Urinary bladder (tissue), 3 donors: ENCODE measurements at regions not wholly inside any gene's neighbourhood (a gene's known extent, or its start where the extent isn't known, plus 50 kb on each side); places are given as distances from the start of the nearest gene placed in this dataset.

ENCODE experiments used
- DNase-seq: peaks from one replicate; pipeline ENCODE4 v3.0.0-alpha.2; 2015; ENCODE audit errors: extremely low spot score
- H3K27ac ChIP-seq: one replicate; pipeline ENCODE4 v1.5.1; 2013; ENCODE audit warnings: low read depth, mild to moderate bottlenecking, moderate library complexity
- H3K36me3 ChIP-seq: one replicate; pipeline ENCODE4 v1.6.1; 2013; ENCODE audit warnings: mild to moderate bottlenecking, moderate library complexity; ENCODE audit not compliant: insufficient read depth
- H3K4me1 ChIP-seq: one replicate; pipeline ENCODE4 v1.6.1; 2013; ENCODE audit warnings: mild to moderate bottlenecking, moderate library complexity; ENCODE audit not compliant: insufficient read depth
- H3K4me3 ChIP-seq: one replicate; pipeline ENCODE4 v1.5.1; 2013; ENCODE audit warnings: low read depth, low read length
- WGBS: extraction: QIAGEN DNeasy Blood & Tissue Kit; methylation state at CpG from one replicate; pipeline ENCODE4 v1.1.7; 2013; 5-methylcytosine and 5-hydroxymethylcytosine counted together
- donor health status: healthy with polysubstance abuse.
- donor health status: healthy.

DNA sequence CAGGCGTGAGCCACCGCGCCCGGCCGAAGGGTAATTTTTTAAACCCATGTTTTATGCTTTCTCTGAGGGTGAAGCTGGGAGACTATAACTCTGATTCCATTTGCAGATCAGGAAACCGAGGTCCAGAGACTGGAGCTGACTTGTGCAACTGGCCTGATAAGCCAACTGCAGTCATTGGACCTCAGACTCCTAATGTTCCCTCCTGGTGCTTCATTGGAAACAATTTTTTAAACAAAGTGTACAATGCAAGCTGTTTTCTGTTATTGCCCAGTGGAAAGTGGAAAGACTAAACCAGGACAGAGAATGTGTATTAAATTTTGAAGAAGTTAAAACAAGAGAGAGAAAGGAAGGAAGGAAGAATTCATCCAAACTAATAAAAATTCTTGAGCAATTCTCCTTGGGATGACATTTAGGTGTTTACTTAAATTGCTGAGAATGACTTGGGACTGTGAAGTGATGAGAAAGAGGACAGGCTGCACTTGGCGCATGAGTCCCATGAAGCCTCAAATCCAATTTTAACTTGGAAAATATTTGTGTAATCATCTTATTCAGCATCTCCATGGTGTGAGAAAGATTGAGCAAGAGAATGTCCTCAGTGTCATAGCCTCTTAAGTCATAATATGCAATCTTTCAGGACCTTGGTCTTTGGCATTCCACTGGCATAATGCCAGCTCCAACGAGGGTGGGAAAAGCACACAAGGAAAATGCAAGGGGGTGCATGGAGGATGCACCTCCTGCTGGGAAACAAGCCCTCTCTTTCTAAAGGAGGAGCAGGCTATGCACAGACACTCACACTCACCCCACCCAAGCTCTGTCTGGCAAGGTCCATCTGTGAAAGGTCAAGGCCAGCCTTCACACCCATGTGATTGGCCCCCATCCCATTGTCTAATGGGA is 342.0 kb downstream of the SIPA1L2 start:
- no peak for DNase-seq
- Histone ChIP-seq H3K4me3 (no peak overlapping the region), H3K36me3 (no peaks in the 10 kb centered on the region), H3K4me1 (no peaks in the 10 kb centered on the region), H3K27ac (no peak overlapping the region)
- 21% methylated on average over 7 of the region's 8 CpGs for WGBS

DNA sequence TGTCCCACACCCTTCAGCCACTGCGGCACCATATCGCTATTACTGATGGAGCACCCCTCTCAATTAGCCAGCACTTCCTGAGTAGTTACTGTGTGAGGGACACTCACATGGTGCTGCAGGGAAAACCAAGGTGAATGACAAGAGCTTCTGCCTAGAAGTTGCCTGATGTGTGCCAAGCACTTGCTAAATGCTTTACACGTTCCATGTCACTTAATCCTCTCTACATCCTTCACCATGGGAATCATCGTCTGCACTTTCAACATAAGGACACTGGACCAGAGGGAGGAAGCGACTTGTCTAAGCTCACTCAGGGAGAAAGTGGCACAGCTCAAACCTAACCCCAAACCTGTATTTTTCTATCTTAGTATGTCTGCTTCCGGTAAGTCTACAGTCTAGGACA is 344.8 kb downstream of the SIPA1L2 start:
- no peak overlapping the region for H3K4me3 ChIP-seq
- H3K27ac ChIP-seq = no peak overlapping the region
- H3K36me3 ChIP-seq = no peaks in the 10 kb centered on the region
- DNase-seq = no peak
- WGBS = 97% methylated on average over 6 of the region's 6 CpGs
- H3K4me1 ChIP-seq = no peaks in the 10 kb centered on the region

DNA sequence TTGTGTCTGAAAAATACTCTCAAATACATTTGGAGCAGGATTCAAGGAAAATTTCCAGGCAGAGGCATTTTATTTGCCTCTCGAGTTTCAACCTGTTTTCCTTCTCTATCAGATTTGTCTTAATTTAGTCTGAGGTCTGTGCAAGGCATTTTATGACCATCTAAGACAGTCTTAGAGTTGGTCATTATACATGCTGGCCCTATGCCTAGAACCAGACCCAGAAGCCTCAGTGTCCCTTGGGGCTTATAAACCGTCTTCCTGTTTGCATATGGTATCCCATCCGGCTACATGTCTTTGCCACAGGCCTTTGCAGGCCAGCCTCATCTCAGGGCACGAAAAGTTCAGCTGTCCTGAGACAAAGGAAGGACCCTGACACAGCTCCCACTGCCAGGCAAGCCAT is 346.1 kb downstream of the SIPA1L2 start:
- H3K36me3 ChIP-seq = no peaks in the 10 kb centered on the region
- H3K4me1 ChIP-seq = no peaks in the 10 kb centered on the region
- no peak overlapping the region for H3K4me3 ChIP-seq
- no peak overlapping the region for H3K27ac ChIP-seq
- no peak for DNase-seq
- WGBS = 45% methylated on average over 4 of the region's 4 CpGs

DNA sequence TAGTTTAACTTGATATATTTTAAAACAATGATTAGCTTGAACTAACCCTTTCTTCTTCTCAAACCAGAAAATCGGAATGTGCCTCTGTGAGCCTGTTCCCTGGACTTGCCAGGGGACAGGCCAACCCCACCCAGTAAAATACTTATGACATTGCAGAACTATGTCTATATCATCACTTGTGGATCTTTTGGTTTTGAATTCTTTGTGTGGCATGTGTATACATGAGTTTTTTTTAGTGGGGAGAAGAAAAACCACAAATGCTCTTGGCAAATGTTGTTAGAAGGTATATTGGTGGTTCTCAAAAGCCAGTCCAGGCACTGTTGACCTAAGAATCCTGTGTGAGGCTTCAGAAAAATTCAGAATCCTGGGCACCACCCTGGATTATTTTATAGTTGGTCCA is 347.4 kb downstream of the SIPA1L2 start:
- no peak overlapping the region for H3K27ac ChIP-seq
- no peak for DNase-seq

DNA sequence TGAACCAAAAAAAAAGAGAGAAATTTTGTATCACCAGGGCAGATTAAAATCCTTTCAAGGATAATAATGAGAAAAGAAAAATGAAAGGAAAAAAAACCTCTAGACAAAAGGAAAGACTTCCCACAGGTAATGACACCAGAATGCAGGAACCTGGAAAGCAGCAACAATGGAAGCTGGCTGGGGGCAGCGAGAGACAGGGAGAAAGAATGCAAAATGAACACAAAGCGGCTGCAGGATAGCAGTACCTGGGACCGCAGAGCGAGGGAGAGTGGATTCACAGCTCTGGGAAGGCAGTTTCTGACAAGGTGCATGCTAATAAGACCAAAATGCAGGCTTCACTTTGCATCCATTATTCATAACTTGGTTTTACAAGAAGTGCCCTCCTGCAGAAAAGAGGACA is 349.0 kb downstream of the SIPA1L2 start:
- no peak overlapping the region for H3K4me3 ChIP-seq
- 93% methylated on average over 4 of the region's 4 CpGs for WGBS

More for the DNA sequence above, 347.4 kb downstream of the SIPA1L2 start:
- no peaks in the 10 kb centered on the region for H3K4me1 ChIP-seq
- 90% methylated on average over 1 of the region's 1 CpG for WGBS
- no peak overlapping the region for H3K4me3 ChIP-seq
- no peaks in the 10 kb centered on the region for H3K36me3 ChIP-seq

DNA sequence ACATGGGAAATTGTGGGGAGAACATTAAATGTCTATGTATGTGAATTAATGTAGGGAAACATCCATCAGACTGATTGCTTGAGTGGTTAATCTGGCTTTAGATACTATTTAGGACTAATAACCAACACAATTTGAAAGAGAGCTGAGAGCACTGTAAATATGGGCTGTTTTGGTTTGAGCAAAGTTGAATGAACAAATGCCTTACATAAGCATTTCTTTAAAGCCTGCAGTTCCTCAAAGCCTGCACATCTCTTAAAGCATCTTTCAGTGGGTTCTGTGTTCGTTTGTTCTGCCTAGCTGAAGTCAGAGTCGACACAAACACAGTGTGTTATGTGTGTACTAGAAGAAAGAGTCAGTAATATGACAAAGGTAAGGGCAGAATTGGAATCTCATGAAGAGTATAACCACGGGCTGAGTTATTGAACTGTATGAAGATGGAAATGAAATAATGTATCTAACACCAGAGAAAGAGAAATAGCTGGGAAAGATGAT is 350.0 kb downstream of the SIPA1L2 start:
- Histone ChIP-seq H3K36me3 (no peaks in the 10 kb centered on the region), H3K4me1 (no peaks in the 10 kb centered on the region)
- 85% methylated on average over 3 of the region's 3 CpGs for whole genome bisulfite sequencing

More for the DNA sequence above, 349.0 kb downstream of the SIPA1L2 start:
- Histone ChIP-seq H3K27ac (no peak overlapping the region), H3K36me3 (no peaks in the 10 kb centered on the region), H3K4me1 (no peaks in the 10 kb centered on the region)
- no peak for DNase-seq

DNA sequence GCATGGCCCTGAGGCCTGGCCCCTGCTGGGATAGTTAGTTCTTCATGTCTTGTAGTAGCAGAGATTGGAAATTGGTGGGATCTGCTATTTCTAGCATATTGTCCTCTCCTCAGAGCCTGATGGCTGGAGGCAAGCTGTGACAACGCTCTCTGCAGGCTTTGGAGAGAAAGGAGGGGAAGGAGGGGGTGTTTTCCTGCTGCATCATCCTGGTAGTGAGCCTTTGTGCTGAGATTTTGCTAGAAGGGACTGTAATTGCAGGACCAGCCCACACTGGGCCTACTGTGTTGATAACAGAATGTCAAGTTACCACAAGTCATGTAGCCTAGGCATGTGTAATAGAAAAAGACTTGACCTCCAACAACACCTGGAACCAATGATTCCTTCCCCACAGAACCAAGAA is 351.0 kb downstream of the SIPA1L2 start:
- no peaks in the 10 kb centered on the region for H3K4me1 ChIP-seq
- no peaks in the 10 kb centered on the region for H3K36me3 ChIP-seq
- no peak overlapping the region for H3K27ac ChIP-seq
- WGBS = 93% methylated on average over 1 of the region's 1 CpG
- DNase-seq = no peak
- H3K4me3 ChIP-seq = no peak overlapping the region

More for the DNA sequence above, 350.0 kb downstream of the SIPA1L2 start:
- no peak overlapping the region for H3K4me3 ChIP-seq
- no peak overlapping the region for H3K27ac ChIP-seq
- DNase-seq = no peak

DNA sequence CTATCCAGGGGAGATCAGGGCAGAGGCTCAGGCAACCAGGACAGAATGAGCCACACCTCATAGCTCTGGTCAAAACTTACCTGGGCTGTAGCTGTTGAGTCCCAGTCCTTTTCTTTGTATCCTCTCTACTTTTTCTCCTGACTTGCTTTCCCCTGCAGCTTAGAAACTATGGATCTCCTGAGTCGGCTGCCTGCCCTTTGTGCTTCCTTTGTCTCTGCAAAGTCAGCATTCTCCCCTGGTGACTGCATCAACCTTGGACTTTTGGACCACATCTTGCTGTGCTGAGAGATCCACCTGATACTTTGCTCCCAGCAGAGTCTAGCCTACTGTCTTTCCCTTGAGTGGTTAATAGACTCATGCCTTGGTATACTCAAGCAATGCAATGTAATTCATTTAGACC is 353.3 kb downstream of the SIPA1L2 start:
- 94% methylated on average over 1 of the region's 1 CpG for WGBS
- no peak overlapping the region for H3K27ac ChIP-seq
- no peak for DNase-seq
- no peak overlapping the region for H3K4me3 ChIP-seq
- no peaks in the 10 kb centered on the region for H3K36me3 ChIP-seq
- no peaks in the 10 kb centered on the region for H3K4me1 ChIP-seq

DNA sequence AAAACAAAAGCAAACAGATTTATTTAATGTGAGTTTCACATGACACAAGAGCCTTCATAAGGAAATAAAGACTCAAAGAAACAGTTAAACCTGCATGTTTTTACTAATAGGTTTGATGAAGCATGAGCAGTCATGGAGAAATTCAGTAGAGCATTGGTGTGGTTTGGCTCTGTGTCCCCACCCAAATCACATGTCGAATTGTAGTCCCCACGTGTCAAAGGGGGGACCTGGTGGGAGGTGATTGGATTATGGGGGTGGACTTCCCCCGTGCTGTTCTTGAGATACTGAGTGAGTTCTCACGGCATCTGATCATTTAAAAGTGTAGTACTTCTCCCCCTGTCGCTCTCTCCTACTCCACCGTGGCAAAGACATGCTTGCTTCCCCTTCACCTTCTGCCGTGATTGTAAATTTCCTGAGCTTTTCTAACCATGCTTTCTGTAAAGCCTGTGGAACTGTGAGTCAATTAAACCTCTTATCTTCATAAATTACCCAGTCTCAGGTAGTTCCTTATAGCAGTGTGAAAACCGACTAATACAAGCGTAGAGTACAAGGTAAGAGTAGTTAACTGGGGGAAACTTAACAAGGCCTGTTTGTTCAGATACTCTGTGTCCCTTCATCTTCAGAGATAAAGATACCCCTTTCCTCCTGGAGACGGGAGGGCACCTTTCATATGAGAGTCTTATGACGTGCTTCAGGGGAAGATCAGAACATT is 354.8 kb downstream of the SIPA1L2 start:
- DNase-seq = no peak
- Histone ChIP-seq H3K27ac (no peak overlapping the region), H3K36me3 (no peaks in the 10 kb centered on the region), H3K4me1 (no peaks in the 10 kb centered on the region), H3K4me3 (no peak overlapping the region)
- 91% methylated on average over 11 of the region's 11 CpGs for WGBS

DNA sequence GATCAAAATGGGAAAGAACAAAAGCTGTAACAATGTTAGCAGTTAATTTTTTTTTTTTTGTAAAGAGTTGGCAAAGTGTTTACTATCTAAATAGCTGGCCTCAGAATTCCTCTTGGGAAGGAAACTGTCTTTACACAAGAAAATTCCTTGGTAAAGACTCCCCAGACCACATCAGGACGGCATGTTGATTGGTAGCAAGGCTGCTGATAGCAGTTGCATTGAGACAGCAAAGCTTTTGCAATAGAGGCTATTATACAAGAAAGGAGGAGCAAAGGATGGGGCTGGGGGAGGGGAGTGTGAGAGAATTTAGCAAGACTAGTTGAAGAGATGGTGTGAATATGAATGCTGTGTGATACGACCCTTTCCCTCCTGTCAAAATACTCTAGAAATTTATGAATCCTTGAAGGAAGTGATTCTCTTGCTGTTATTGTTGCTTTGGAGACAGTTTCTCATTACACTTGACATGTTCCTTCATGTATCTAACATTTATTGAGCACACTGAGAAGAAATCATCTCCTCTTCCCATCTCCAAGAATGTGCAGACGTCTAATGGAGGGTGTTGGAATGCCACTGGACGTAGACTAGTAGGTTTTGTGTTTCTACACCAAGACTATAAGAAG is 355.6 kb downstream of the SIPA1L2 start:
- H3K36me3 ChIP-seq = no peaks in the 10 kb centered on the region
- no peak overlapping the region for H3K27ac ChIP-seq
- 79% methylated on average over 4 of the region's 4 CpGs for WGBS
- H3K4me3 ChIP-seq = no peak overlapping the region
- no peaks in the 10 kb centered on the region for H3K4me1 ChIP-seq
- DNase-seq = no peak

DNA sequence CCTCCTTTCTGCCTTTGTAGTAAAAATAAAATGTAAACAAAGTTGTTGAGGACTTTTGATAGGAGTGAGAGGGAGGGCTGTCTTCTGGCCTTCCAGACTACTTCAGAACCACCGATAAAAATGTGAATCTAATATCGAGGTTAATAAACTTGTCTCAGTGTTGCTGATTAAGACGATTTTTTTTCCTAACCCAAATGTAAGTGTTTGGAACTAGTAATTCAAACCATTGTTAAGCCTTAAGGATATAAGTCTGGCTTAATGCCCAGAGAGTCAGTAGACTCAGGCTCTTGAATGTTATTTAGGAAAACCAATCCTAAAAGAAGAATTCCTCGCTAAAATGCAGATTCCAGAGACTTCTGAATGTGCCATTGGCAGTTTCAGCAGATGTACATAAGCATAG is 356.9 kb downstream of the SIPA1L2 start:
- DNase-seq = no peak
- 23% methylated on average over 4 of the region's 4 CpGs for WGBS
- H3K36me3 ChIP-seq = no peaks in the 10 kb centered on the region
- no peak overlapping the region for H3K27ac ChIP-seq
- no peak overlapping the region for H3K4me3 ChIP-seq
- no peaks in the 10 kb centered on the region for H3K4me1 ChIP-seq

DNA sequence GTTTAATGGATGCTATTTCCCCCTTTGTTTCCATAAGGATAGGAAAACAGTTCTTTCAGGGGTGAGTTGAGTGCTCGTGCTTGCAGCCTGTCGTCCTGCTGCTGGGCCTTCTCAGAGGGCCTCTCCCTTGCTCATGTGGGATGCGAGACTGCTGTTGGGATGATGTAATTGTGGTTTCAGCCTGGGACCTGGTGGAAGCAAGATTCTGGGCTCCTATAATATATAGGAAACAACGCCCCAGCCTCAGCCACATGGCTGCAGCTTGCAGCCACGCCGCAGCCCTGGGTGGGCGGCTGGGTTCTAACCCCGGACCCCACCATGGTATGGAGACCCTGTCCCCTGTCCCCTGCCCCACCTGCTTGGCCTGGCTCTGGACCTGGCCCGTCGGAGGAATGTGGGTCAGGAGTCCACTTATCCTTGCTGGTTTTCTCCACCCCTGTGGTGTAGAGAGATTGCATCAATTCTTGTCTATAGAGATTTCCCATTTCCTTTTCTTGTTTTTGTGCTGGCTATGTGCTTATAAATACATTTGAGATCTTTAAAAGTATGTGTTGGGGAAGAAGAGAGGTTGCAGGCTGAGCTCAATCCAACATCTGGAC is 357.8 kb downstream of the SIPA1L2 start:
- DNase-seq = no peak
- Histone ChIP-seq H3K4me3 (no peak overlapping the region), H3K4me1 (no peaks in the 10 kb centered on the region), H3K27ac (no peak overlapping the region), H3K36me3 (no peaks in the 10 kb centered on the region)
- 65% methylated on average over 10 of the region's 10 CpGs for WGBS

DNA sequence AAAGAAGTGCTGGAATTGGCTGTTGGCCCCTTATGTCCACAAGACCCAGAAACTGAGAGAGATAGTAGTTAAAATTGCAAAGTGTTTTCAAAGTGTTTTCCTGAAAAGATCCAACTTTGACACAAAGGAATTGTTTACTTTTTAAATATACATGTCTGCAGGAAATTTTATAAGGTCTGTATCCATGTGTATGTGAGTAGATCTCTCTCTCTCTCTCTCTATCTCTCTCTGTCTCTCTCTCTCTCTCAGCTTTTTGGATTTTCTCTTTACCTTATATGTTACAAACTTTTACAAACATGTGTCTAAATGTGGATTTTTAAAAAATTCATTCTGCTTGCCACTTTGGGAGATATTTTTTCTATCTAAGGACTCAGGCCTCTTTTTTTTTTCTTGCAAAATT is 358.6 kb downstream of the SIPA1L2 start:
- DNase-seq = no peak
- no peaks in the 10 kb centered on the region for H3K4me1 ChIP-seq
- no peak overlapping the region for H3K4me3 ChIP-seq
- no peak overlapping the region for H3K27ac ChIP-seq
- H3K36me3 ChIP-seq = no peaks in the 10 kb centered on the region
